K562 (cell line): ENCODE measurements at regions not wholly inside any gene's neighbourhood (a gene's known extent, or its start where the extent isn't known, plus 50 kb on each side); places are given as distances from the start of the nearest gene placed in this dataset.

Experiments used
- ATAC-seq: fragments of 200-7000 bp; cut with Tn5 transposase; 3 replicates; pipeline ENCODE4 v1.9.1; 2020; ENCODE audit warnings: moderate library complexity
- BruUV-seq: library from RNA; stranded (reverse); fragments of 400-500 nt; replicated peaks from 2 replicates; lab custom pipeline; 2021; lab: Mats Ljungman, UMichigan
- CTCF ChIA-PET: fragments of 300-600 bp; formaldehyde crosslinking; extraction: SDS; loops from one replicate; lab custom pipeline; 2021; ENCODE audit warnings: low intra/inter-chr PET ratio; lab: Yijun Ruan, JAX
- POLR2A ChIA-PET: fragments of 300-600, 350-650 bp; sonication (Branson Sonifier 250); formaldehyde crosslinking; extraction: SDS; loops from one replicate; lab custom pipeline; 2021; ENCODE audit warnings: antibody characterized with exemption, inconsistent platforms; lab: Yijun Ruan, JAX
- DNase-seq, 4 experiments: peaks; one replicate each; pipeline versions ENCODE4 v3.0.0 to v3.0.0-alpha.2; 2011 to 2018; ENCODE audit warnings: low spot score in 3 of 4, mixed read lengths in 3 of 4; ENCODE audit errors: extremely low read depth in 1 of 4
- FAIRE-seq: peaks from 2 replicates; lab custom pipeline; 2011; peaks lifted over from hg19 to GRCh38; lab: Jason Lieb, UNC
- H2AFZ ChIP-seq: 2 replicates; pipeline ENCODE4 v1.6.0; 2011; ENCODE audit warnings: low read depth, low read length, control low read depth, inconsistent platforms
- H3K27ac ChIP-seq: fragments of 200-600 bp; 3 replicates; pipeline ENCODE4 v1.8.0; 2011; ENCODE audit warnings: low read depth, mild to moderate bottlenecking, control low read depth, inconsistent platforms, low read length, moderate library complexity, mixed read lengths; ENCODE audit errors: extremely low read depth
- H3K27me3 ChIP-seq, 2 experiments: fragments of 300-600 bp in 1 of 2; 2 replicates in 1 of 2; 3 replicates in 1 of 2; pipeline versions ENCODE4 v1.6.0 to v1.8.0; 2011; ENCODE audit warnings: inconsistent platforms in 2 of 2, low read length in 2 of 2, mild to moderate bottlenecking in 1 of 2, mixed read lengths in 1 of 2, moderate library complexity in 1 of 2; ENCODE audit not compliant: control insufficient read depth in 2 of 2, insufficient read depth in 2 of 2
- H3K36me3 ChIP-seq: fragments of 300-600 bp; 3 replicates; pipeline ENCODE4 v1.8.0; 2011; ENCODE audit warnings: mild to moderate bottlenecking, low read length, inconsistent platforms; ENCODE audit not compliant: control insufficient read depth, insufficient read depth
- H3K4me1 ChIP-seq, 2 experiments: fragments of 200-600 bp in 1 of 2; replicated peaks in 1 of 2; 2 replicates in 1 of 2; 3 replicates in 1 of 2; pipeline versions ENCODE4 v1.5.1 to v1.8.0; 2011; ENCODE audit warnings: inconsistent platforms in 2 of 2, low read length in 2 of 2, mild to moderate bottlenecking in 1 of 2, mixed read lengths in 1 of 2, moderate library complexity in 1 of 2; ENCODE audit not compliant: control insufficient read depth in 2 of 2, insufficient read depth in 2 of 2
- H3K4me2 ChIP-seq: 2 replicates; pipeline ENCODE4 v1.6.1; 2011; ENCODE audit warnings: low read length, control low read depth, inconsistent platforms, mixed read lengths; ENCODE audit not compliant: insufficient read depth
- H3K4me3 ChIP-seq: fragments of 200-600 bp; sonication (generic), shearing (Covaris generic); 2 replicates; pipeline ENCODE4 v1.5.1; 2016; ENCODE audit warnings: control low read depth, inconsistent platforms
- H3K79me2 ChIP-seq: fragments of 200-600 bp; 3 replicates; pipeline ENCODE4 v1.8.0; 2011; ENCODE audit warnings: low read length, inconsistent platforms; ENCODE audit not compliant: control insufficient read depth, insufficient read depth
- H3K9ac ChIP-seq, 2 experiments: 2 replicates each; pipeline versions ENCODE4 v1.6.0 to v1.6.1; 2011; ENCODE audit warnings: low read depth in 2 of 2, low read length in 2 of 2, control low read depth in 1 of 2, inconsistent platforms in 1 of 2, mild to moderate bottlenecking in 1 of 2, mixed read lengths in 1 of 2; ENCODE audit not compliant: insufficient read depth in 1 of 2
- H3K9me1 ChIP-seq: one replicate; pipeline ENCODE4 v1.6.0; 2011; ENCODE audit warnings: inconsistent platforms, mild to moderate bottlenecking, low read length, moderate library complexity; ENCODE audit not compliant: control insufficient read depth, insufficient read depth
- H3K9me3 ChIP-seq: replicated peaks from 2 replicates; pipeline ENCODE4 v1.5.1; 2011; ENCODE audit warnings: low read depth, low read length, inconsistent platforms; ENCODE audit not compliant: control insufficient read depth, insufficient read depth
- H4K20me1 ChIP-seq: replicated peaks from 2 replicates; pipeline ENCODE4 v1.6.1; 2011; ENCODE audit warnings: low read length, inconsistent platforms, mixed read lengths; ENCODE audit not compliant: control insufficient read depth, insufficient read depth
- ARNT ChIP-seq, 2 experiments: fragments of 450-650 bp; IDR thresholded peaks; 2 replicates each; pipeline ENCODE4 v1.6.1; 2016; ENCODE audit warnings: mild to moderate bottlenecking in 1 of 2
- CCAR2 ChIP-seq: fragments of 200-400 bp; formaldehyde crosslinking; IDR thresholded peaks from 2 replicates; pipeline ENCODE4 v1.6.1; 2017; ENCODE audit warnings: mild to moderate bottlenecking, low read depth, low read length
- COPS2 ChIP-seq: fragments of 450-650 bp; conservative IDR thresholded peaks from 2 replicates; pipeline ENCODE4 v1.6.1; 2016; ENCODE audit warnings: mild to moderate bottlenecking, moderate library complexity
- RBFOX2 ChIP-seq: fragments of 200-400 bp; formaldehyde crosslinking; IDR thresholded peaks from 2 replicates; pipeline ENCODE4 v1.6.1; 2017; ENCODE audit warnings: low read depth, mild to moderate bottlenecking, low read length, moderate library complexity
- SIRT6 ChIP-seq: IDR thresholded peaks from one replicate; pipeline ENCODE4 v1.6.1; 2012; ENCODE audit warnings: low read depth, mild to moderate bottlenecking, control low read depth, inconsistent platforms, low read length, moderate library complexity
- WGBS: fragments of 100-300 bp; shearing (Covaris generic); methylation state at CpG from one replicate; pipeline ENCODE4 v1.1.6; 2016; ENCODE audit warnings: low coverage, mixed read lengths; ENCODE audit not compliant: insufficient coverage; ENCODE audit errors: missing lambda C conversion rate; 5-methylcytosine and 5-hydroxymethylcytosine counted together
- in situ Hi-C: fragments of 300-500 bp; cut with MboI; formaldehyde crosslinking; loops from 4 replicates; pipeline ENCODE4 v1.15.0; 2018; ENCODE audit warnings: inconsistent platforms, mixed read lengths
- intact Hi-C: fragments of 100-400 bp; cut with micrococcal nuclease; formaldehyde crosslinking; loops from 2 replicates; pipeline ENCODE4 v1.14.2; 2022
- TF ChIP-seq, protein P1 (sequence below): sonication (generic); formaldehyde crosslinking; IDR thresholded peaks from 2 replicates; pipeline ENCODE4 v1.8.0; 2022; ENCODE audit warnings: mild to moderate bottlenecking, low read depth, missing genetic modification reagents
- TF ChIP-seq, protein P2 (sequence below): fragments of 250-450 bp; sonication (Bioruptor Pico); IDR thresholded peaks from 2 replicates; pipeline ENCODE4 v1.5.0; 2022; ENCODE audit warnings: mild to moderate bottlenecking
- TF ChIP-seq, protein P3 (sequence below): fragments of 450-650 bp; IDR thresholded peaks from 2 replicates; pipeline ENCODE4 v1.6.1; 2016; ENCODE audit warnings: low read depth
- TF ChIP-seq, protein P4 (sequence below): sonication (generic); formaldehyde crosslinking; IDR thresholded peaks from 2 replicates; pipeline ENCODE4 v1.8.1; 2023; ENCODE audit warnings: mild to moderate bottlenecking, missing genetic modification reagents

DNA sequence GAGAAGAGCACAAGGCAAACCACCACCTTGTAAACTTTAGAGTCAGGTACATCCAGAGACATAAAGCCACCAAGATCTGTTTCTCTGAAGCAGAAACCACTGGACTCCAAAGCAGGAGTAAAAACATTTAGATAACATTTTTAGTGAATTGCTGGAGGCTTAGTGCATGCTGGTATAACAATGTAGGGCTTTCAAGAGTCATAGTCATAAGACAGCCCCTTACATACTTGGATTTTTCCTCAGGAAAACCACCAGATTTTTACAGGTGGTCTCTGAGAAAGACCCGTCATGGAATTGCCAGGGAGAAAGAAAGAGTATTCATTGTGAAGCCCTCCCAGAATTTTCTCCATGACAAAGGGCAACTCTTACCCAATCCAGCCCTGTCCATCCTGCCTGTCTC lies 434.5 kb upstream of the NAALADL2 start:
- Histone ChIP-seq H3K9me3 (no peaks in the 10 kb centered on the region), H3K4me3 (no peak overlapping the region), H3K4me2 (no peak overlapping the region), H3K4me1 (no peaks in the 10 kb centered on the region), H3K27me3 (no peaks in the 10 kb centered on the region), H2AFZ (no peak overlapping the region), H3K9ac (no peak overlapping the region), H3K27ac (no peak overlapping the region), H4K20me1 (no peaks in the 10 kb centered on the region), H3K9me1 (no peaks in the 10 kb centered on the region), H3K79me2 (no peaks in the 10 kb centered on the region), H3K36me3 (no peaks in the 10 kb centered on the region)
- ChIA-PET CTCF (no interaction called here), POLR2A (no interaction called here)
- 0% methylated on average over 1 of the region's 1 CpG for WGBS
- DNase-seq (no peak), ATAC-seq (no peak), FAIRE-seq (no peak)
- intact Hi-C loops: no loop called here
- in situ Hi-C loops: no loop called here
- no TSS peak for BruUV-seq
- TF ChIP-seq ARNT (IDR thresholded peaks at IDR 0.05) (no peak), CCAR2 (no peak), RBFOX2 (no peak), COPS2 (no peak), SIRT6 (no peak)
- TF ChIP-seq, protein P1, sequence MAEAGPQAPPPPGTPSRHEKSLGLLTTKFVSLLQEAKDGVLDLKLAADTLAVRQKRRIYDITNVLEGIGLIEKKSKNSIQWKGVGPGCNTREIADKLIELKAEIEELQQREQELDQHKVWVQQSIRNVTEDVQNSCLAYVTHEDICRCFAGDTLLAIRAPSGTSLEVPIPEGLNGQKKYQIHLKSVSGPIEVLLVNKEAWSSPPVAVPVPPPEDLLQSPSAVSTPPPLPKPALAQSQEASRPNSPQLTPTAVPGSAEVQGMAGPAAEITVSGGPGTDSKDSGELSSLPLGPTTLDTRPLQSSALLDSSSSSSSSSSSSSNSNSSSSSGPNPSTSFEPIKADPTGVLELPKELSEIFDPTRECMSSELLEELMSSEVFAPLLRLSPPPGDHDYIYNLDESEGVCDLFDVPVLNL (CRISPR knock-in tag): no peak
- TF ChIP-seq, protein P2, sequence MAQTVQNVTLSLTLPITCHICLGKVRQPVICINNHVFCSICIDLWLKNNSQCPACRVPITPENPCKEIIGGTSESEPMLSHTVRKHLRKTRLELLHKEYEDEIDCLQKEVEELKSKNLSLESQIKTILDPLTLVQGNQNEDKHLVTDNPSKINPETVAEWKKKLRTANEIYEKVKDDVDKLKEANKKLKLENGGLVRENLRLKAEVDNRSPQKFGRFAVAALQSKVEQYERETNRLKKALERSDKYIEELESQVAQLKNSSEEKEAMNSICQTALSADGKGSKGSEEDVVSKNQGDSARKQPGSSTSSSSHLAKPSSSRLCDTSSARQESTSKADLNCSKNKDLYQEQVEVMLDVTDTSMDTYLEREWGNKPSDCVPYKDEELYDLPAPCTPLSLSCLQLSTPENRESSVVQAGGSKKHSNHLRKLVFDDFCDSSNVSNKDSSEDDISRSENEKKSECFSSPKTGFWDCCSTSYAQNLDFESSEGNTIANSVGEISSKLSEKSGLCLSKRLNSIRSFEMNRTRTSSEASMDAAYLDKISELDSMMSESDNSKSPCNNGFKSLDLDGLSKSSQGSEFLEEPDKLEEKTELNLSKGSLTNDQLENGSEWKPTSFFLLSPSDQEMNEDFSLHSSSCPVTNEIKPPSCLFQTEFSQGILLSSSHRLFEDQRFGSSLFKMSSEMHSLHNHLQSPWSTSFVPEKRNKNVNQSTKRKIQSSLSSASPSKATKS (CRISPR knock-in tag): no peak
- TF ChIP-seq, protein P3, sequence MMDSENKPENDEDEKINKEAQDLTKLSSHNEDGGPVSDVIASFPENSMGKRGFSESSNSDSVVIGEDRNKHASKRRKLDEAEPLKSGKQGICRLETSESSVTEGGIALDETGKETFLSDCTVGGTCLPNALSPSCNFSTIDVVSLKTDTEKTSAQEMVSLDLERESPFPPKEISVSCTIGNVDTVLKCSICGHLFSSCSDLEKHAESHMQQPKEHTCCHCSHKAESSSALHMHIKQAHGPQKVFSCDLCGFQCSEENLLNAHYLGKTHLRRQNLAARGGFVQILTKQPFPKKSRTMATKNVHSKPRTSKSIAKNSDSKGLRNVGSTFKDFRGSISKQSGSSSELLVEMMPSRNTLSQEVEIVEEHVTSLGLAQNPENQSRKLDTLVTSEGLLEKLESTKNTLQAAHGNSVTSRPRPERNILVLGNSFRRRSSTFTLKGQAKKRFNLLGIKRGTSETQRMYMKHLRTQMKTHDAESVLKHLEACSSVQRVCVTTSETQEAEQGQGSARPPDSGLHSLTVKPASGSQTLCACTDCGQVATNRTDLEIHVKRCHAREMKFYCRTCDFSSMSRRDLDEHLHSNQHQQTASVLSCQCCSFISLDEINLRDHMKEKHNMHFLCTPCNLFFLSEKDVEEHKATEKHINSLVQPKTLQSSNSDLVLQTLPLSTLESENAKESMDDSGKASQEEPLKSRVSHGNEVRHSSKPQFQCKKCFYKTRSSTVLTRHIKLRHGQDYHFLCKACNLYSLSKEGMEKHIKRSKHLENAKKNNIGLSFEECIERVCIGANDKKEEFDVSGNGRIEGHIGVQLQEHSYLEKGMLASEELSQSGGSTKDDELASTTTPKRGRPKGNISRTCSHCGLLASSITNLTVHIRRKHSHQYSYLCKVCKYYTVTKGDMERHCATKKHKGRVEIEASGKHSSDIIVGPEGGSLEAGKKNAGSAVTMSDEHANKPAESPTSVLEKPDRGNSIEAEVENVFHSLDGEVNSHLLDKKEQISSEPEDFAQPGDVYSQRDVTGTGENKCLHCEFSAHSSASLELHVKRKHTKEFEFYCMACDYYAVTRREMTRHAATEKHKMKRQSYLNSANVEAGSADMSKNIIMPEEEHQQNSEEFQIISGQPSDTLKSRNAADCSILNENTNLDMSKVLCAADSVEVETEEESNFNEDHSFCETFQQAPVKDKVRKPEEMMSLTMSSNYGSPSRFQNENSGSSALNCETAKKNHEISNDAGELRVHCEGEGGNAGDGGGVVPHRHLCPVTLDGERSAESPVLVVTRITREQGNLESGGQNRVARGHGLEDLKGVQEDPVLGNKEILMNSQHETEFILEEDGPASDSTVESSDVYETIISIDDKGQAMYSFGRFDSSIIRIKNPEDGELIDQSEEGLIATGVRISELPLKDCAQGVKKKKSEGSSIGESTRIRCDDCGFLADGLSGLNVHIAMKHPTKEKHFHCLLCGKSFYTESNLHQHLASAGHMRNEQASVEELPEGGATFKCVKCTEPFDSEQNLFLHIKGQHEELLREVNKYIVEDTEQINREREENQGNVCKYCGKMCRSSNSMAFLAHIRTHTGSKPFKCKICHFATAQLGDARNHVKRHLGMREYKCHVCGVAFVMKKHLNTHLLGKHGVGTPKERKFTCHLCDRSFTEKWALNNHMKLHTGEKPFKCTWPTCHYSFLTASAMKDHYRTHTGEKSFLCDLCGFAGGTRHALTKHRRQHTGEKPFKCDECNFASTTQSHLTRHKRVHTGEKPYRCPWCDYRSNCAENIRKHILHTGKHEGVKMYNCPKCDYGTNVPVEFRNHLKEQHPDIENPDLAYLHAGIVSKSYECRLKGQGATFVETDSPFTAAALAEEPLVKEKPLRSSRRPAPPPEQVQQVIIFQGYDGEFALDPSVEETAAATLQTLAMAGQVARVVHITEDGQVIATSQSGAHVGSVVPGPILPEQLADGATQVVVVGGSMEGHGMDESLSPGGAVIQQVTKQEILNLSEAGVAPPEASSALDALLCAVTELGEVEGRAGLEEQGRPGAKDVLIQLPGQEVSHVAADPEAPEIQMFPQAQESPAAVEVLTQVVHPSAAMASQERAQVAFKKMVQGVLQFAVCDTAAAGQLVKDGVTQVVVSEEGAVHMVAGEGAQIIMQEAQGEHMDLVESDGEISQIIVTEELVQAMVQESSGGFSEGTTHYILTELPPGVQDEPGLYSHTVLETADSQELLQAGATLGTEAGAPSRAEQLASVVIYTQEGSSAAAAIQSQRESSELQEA: no peak
- TF ChIP-seq, protein P4, sequence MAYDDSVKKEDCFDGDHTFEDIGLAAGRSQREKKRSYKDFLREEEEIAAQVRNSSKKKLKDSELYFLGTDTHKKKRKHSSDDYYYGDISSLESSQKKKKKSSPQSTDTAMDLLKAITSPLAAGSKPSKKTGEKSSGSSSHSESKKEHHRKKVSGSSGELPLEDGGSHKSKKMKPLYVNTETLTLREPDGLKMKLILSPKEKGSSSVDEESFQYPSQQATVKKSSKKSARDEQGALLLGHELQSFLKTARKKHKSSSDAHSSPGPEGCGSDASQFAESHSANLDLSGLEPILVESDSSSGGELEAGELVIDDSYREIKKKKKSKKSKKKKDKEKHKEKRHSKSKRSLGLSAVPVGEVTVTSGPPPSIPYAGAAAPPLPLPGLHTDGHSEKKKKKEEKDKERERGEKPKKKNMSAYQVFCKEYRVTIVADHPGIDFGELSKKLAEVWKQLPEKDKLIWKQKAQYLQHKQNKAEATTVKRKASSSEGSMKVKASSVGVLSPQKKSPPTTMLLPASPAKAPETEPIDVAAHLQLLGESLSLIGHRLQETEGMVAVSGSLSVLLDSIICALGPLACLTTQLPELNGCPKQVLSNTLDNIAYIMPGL (CRISPR knock-in tag): no peak
